Stimulated activated CD4-positive, alpha-beta T cell treated with anti-CD3 and anti-CD28 coated beads, TNF-alpha, amount 100 ng/mL, for 1 hour (primary cell): ENCODE measurements at regions not wholly inside any gene's neighbourhood (a gene's known extent, or its start where the extent isn't known, plus 50 kb on each side); places are given as distances from the start of the nearest gene placed in this dataset.

Experiments used
- DNase-seq, 3 donors: peaks; one replicate each; pipeline ENCODE4 v3.0.0-alpha.2; 2020; ENCODE audit warnings: low read depth in 3 of 3, low spot score in 1 of 3

DNA sequence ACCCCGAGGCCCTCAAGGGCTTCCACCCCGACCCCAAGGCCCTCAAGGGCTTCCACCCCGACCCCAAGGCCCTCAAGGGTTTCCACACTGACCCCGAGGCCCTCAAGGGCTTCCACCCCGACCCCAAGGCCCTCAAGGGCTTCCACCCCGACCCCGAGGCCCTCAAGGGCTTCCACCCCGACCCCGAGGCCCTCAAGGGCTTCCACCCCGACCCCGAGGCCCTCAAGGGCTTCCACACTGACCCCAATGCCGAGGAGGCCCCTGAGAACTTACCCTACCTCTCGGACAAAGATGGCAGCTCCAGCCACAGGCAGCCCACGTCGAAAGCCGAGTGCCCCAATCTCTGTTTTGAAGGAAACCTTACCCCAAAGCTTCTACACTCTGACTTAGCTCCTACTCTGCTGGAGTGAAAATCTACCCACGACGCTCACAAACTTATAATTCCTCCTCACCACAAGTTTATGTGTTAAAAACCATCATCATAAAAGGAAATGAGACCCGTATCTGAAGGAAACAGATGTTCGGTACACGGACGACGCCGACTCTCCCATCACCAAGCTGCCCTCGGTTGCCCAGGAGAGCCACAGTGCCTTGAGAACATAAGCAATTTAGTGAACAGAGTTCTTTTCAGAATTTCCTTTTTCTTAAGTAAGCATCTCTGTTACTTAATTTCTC lies 61.2 kb upstream of the RPH3AL start:
- no peak for DNase-seq

DNA sequence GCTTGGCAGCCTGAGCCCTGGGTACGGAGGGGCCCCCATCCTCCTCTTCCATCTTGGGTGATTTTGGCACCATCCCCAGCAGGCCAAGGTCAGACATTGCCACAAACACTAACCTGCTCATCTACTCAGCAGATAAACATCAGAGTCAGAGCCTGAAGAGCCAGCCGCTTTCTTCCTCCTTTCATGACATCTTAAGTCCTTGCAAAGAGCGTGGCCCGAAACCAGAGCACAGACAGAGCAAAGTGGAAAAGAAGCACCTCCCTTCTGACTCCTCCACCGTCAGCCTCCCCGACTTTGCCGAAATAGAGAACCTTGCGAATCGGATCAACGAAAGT lies 60.4 kb upstream of the RPH3AL start:
- no peak for DNase-seq

DNA sequence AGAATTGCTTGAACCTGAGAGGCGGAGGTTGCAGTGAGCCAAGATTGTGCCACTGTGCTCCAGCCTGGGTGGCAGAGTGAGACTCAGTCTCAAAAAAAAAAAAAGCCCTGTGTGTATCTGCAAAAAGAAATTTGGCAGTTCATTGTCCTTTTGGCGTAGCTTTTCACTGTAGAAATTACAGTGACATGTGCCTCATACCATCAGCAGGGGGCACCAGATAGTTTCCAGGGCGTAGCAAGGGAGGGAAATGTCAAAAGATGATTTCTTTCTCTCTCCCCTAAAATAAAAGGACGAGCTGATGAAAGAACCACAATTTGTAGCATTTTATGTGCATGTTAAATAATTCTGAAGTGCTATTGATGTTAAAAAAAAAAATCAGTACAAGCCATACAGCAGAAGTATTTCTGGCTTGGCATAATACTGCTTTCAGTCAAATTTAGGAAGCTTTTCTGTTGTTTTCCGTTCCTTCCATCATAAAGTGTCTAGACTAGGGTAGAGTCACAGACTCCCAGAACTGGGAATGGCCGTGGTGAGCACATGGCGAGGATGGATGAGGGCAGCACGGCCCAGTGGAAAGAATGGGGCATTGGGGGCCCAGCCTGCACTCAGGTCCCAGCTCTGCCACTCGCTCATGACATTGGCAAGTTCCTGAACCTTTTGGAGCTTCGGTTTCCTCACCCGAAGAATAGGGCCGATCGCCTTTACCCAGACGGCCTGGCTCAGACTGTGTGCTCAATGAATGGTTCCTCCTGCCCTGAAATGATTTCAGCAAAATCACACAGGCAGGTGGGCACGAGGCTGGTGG lies 59.8 kb upstream of the RPH3AL start:
- DNase-seq = peak in 1 of 3 donors; percentile 38

DNA sequence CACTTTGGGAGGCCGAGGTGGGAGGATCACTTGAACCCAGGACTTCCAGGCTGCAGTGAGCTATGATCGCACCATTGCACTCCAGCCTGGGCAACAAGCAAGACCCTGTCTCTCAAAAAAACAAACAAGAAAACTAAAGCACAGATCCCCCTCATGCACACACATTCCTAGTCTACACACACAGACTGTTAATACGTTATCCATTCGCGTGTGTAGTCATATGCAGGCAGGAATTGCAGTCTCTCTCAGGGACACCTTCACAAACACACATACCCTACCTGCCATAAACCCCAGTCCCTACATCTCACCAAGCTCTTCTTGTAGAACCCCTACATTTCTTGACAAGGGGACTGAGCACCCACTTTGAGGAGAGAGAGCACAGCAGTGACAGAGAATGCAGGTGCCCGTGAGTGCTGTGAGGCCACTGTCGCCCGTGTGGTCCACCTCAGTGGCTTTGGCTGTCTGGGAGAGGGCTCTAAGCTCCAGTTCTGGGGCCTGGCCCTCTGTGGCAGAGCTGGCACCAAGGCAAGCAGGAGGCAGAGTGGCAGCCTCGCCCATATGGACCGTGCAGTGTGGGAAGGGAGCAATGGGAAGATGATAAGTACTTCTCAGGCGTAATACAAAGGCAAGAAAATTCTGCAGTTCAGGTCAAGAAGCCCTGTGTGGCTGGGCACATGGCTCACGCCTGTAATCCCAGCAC lies 59.0 kb upstream of the RPH3AL start:
- no peak for DNase-seq

GRCh38 chr17:410543-411401 lies 58.2 kb upstream of the RPH3AL start:
- peak in 1 of 3 donors; percentile 30 for DNase-seq

DNA sequence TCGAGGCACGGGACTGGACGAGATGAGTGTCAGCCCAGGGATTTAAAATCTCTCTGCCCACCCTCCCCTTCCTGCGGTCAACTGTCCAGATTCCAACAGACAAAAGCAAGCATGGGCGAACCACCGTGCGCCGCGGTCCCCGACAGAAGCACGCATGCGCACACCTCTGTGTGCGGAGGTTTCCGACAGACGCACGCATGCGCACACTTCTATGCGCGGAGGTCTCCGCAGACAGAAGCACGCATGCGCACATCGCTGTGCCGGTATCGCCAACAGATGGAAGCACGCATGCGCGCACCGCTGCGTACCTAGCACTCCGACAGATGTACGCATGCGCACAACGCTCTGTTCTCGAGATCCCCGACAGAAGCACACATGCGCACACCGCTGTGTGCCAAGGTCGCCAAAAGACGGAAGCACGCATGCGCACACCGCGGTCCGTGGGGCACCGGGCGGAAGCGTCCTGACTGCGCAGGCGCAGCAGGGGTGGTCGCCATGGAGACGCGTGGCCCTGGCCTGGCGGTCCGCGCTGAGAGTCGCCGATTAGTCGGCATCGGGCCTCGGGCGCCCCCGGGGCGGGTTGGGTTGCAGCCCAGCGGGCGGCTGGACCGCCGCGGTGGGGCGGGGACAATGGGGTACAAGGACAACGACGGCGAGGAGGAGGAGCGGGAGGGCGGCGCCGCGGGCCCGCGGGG lies 57.4 kb upstream of the RPH3AL start:
- DNase-seq = peak; percentile 98 to 100 (median 100)

- no peak for DNase-seq
Observed at GRCh38 chr17:409308-409847, 56.8 kb upstream of the RPH3AL start.

DNA sequence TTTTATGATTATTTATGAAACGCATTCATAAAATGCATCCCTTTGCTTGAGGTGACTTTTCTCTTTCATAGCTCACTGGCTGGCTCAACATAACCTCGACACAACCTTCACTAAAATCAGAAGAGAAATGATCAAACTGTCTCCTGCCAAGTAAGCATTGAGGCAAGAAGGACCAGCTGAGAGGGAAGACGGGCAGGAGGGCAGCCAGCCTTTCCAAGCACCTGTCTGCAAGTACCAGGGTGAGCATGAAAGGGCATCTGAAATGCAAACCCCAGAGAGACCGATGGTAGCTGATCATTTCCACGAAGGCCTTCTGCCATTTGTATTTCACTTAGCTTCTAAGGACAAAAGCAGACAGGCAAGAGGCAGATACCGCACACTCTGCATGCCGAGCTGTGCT lies 52.1 kb upstream of the RPH3AL start:
- no peak for DNase-seq
